A673 (cell line): ENCODE measurements at regions not wholly inside any gene's neighbourhood (a gene's known extent, or its start where the extent isn't known, plus 50 kb on each side); places are given as distances from the start of the nearest gene placed in this dataset.
"Not testable (repeated sequence)": the region's sequence is repeated elsewhere in the genome, so short reads cannot be mapped to it uniquely, and the experiment has no call there.

Experiments
- BruUV-seq: library from RNA; stranded (reverse); fragments of 400-500 nt; replicated peaks from 2 replicates; lab custom pipeline; 2021; lab: Mats Ljungman, UMichigan
- CTCF ChIA-PET: fragments of 300-600 bp; sonication (Branson Sonifier 250); formaldehyde crosslinking; loops from one replicate; lab custom pipeline; 2022; ENCODE audit warnings: antibody characterized with exemption; lab: Charles Lee
- POLR2A ChIA-PET: fragments of 300-600 bp; sonication (Branson Sonifier 250); formaldehyde crosslinking; loops from one replicate; lab custom pipeline; 2022; ENCODE audit warnings: antibody characterized with exemption; ENCODE audit not compliant: low non-redundant PET; lab: Charles Lee
- DNase-seq: peaks from one replicate; pipeline ENCODE4 v3.0.0-alpha.2; 2015; ENCODE audit warnings: low spot score
- H3K27ac ChIP-seq: fragments of 200-600 bp; sonication (generic); 2 replicates; pipeline ENCODE4 v1.5.1; 2016; ENCODE audit warnings: mixed run types, low read depth, mild to moderate bottlenecking, mixed read lengths, antibody characterized with exemption, low read length; ENCODE audit not compliant: poor library complexity, severe bottlenecking
- H3K27me3 ChIP-seq: fragments of 200-600 bp; sonication (generic); replicated peaks from 2 replicates; pipeline ENCODE4 v1.6.1; 2017; ENCODE audit warnings: mixed run types, low read depth, mild to moderate bottlenecking, mixed read lengths, antibody characterized with exemption, low read length; ENCODE audit not compliant: insufficient read depth, poor library complexity
- H3K36me3 ChIP-seq: fragments of 200-600 bp; sonication (generic); 2 replicates; pipeline ENCODE4 v1.6.1; 2016; ENCODE audit warnings: mixed run types, mild to moderate bottlenecking, mixed read lengths, antibody characterized with exemption, low read length; ENCODE audit not compliant: insufficient read depth, poor library complexity, severe bottlenecking
- H3K4me1 ChIP-seq: fragments of 200-600 bp; sonication (generic); 2 replicates; pipeline ENCODE4 v1.6.1; 2017; ENCODE audit warnings: mixed run types, mild to moderate bottlenecking, mixed read lengths, antibody characterized with exemption, low read length; ENCODE audit not compliant: insufficient read depth, poor library complexity, severe bottlenecking
- H3K4me3 ChIP-seq: fragments of 200-600 bp; sonication (generic); 2 replicates; pipeline ENCODE4 v1.5.1; 2016; ENCODE audit warnings: low read depth, mixed run types, mild to moderate bottlenecking, mixed read lengths, low read length; ENCODE audit not compliant: poor library complexity, severe bottlenecking
- H3K9me3 ChIP-seq: fragments of 200-600 bp; sonication (generic); 2 replicates; pipeline ENCODE4 v1.6.1; 2016; ENCODE audit warnings: mixed run types, low read depth, mild to moderate bottlenecking, mixed read lengths, antibody characterized with exemption, low read length; ENCODE audit not compliant: poor library complexity, severe bottlenecking
- EZH2 ChIP-seq: fragments of 200-600 bp; sonication (generic); IDR thresholded peaks from 2 replicates; pipeline ENCODE4 v1.6.1; 2017; ENCODE audit warnings: borderline replicate concordance, low read depth, mild to moderate bottlenecking, mixed read lengths, antibody characterized with exemption, low read length; ENCODE audit not compliant: poor library complexity, severe bottlenecking
- intact Hi-C: fragments of 100-400 bp; cut with micrococcal nuclease; formaldehyde crosslinking; loops from one replicate; pipeline ENCODE4 v1.10.0; 2022; ENCODE audit not compliant: unreplicated experiment
- TF ChIP-seq, protein P1 (sequence below): fragments of 300-800, 200-600 bp; sonication (generic); conservative IDR thresholded peaks from 2 replicates; pipeline ENCODE4 v1.5.1; 2017; ENCODE audit warnings: low read depth, mild to moderate bottlenecking, antibody characterized with exemption, low read length, moderate library complexity, mixed read lengths

DNA sequence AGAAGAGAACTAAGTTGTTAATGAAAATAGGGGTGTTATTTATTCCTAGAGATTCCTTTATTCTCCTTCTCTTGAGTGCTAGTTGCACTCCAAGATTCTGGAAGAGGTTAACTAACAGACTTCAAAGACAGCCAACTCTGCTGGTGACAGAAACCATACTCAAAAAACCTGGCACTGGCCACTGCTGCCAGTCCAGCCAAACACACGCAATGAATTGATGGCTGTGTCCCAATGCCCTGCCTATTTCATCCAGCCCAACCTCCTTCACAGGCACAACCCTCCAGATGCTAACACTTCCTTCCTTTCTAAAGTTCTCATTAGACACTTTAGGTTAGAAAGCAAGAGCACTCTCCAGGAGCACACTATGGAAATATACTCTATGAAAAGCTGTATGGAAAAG, 150.8 kb upstream of the C11orf58 start:
- no TSS peak for BruUV-seq
- DNase-seq = no peak
- no peak for TF ChIP-seq EZH2
- TF ChIP-seq, protein P1, sequence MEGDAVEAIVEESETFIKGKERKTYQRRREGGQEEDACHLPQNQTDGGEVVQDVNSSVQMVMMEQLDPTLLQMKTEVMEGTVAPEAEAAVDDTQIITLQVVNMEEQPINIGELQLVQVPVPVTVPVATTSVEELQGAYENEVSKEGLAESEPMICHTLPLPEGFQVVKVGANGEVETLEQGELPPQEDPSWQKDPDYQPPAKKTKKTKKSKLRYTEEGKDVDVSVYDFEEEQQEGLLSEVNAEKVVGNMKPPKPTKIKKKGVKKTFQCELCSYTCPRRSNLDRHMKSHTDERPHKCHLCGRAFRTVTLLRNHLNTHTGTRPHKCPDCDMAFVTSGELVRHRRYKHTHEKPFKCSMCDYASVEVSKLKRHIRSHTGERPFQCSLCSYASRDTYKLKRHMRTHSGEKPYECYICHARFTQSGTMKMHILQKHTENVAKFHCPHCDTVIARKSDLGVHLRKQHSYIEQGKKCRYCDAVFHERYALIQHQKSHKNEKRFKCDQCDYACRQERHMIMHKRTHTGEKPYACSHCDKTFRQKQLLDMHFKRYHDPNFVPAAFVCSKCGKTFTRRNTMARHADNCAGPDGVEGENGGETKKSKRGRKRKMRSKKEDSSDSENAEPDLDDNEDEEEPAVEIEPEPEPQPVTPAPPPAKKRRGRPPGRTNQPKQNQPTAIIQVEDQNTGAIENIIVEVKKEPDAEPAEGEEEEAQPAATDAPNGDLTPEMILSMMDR = no peak
- Histone ChIP-seq H3K27ac (no peak overlapping the region), H3K36me3 (no peaks in the 10 kb centered on the region), H3K27me3 (no peaks in the 10 kb centered on the region), H3K9me3 (no peaks in the 10 kb centered on the region), H3K4me3 (no peak overlapping the region), H3K4me1 (no peaks in the 10 kb centered on the region)
- CTCF ChIA-PET = no interaction called here
- intact Hi-C loops = no loop called here
- POLR2A ChIA-PET = no interaction called here

DNA sequence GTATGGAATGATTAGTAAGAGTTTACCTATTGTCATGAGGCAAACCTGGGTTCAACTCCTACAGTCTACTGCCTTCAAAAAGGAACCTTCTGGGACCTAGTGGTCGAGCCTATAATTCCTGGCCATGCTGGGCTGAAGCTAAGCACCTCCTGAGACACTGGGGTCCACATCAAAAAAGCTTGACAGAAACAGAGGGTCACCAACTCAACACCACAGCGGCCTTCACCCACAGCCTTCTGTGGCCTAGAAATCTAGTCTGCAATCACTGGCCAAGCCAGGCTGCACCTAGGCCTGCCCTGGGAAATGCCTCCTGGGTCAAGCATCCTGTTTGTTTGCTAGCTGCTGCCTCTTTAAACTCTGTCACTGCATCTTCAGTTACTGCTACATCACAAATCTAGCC, 153.9 kb upstream of the C11orf58 start:
- no peaks in the 10 kb centered on the region for H3K4me1 ChIP-seq
- H3K27me3 ChIP-seq = no peaks in the 10 kb centered on the region
- no peak for DNase-seq
- no peak overlapping the region for H3K27ac ChIP-seq
- no peak for TF ChIP-seq EZH2
- TF ChIP-seq, protein P1 = no peak
- ChIA-PET CTCF (no interaction called here), POLR2A (no interaction called here)
- H3K36me3 ChIP-seq = no peaks in the 10 kb centered on the region
- intact Hi-C loops = no loop called here
- BruUV-seq = no TSS peak
- no peak overlapping the region for H3K4me3 ChIP-seq
- no peaks in the 10 kb centered on the region for H3K9me3 ChIP-seq

DNA sequence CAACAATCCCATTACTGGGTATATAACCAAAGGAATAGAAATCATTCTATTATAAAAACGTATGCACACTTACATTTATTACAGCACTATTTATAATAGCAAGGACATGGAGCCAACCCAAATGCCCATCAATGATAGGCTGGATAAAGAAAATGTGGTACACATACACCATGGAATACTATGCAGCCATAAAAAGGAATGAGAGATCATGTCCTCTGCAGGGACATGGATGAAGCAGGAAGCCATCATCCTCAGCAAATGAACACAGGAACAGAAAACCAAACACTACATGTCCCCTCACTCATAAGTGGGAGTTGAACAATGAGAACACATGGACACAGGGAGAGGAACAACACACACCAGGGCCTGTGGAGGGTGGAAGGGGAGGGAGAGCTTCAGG, 157.4 kb upstream of the C11orf58 start:
- BruUV-seq, CTCF ChIA-PET, H3K27ac ChIP-seq, H3K4me1 ChIP-seq, H3K36me3 ChIP-seq, DNase-seq, H3K9me3 ChIP-seq, POLR2A ChIA-PET, H3K27me3 ChIP-seq, H3K4me3 ChIP-seq, intact Hi-C loops: not testable (repeated sequence)

DNA sequence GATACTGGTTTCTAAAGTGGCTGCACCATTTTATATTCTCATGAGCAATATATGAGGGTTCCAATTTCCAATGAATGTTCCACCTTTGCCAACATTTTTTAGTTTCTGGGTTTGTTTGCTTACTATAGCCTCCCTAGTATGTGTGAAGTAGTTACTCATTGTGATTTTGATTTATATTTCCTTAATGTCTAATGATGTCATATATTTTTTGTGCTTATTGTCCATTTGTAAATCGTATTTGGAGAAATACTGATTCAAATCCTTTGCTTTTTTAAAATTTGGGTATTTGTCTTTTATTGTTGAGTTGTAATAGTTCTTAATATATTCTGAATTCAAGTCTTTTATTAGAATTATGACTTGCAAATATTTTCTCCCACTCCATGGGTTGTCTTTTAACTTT, 161.0 kb upstream of the C11orf58 start:
- Histone ChIP-seq H3K4me3 (no peak overlapping the region), H3K4me1 (peaks cover 18% of the 10 kb centered on the region), H3K27ac (no peak overlapping the region), H3K9me3 (no peaks in the 10 kb centered on the region), H3K36me3 (no peaks in the 10 kb centered on the region), H3K27me3 (no peaks in the 10 kb centered on the region)
- no TSS peak for BruUV-seq
- ChIA-PET POLR2A (no interaction called here), CTCF (no interaction called here)
- TF ChIP-seq EZH2 = no peak
- TF ChIP-seq, protein P1 = no peak
- intact Hi-C loops = no loop called here
- no peak for DNase-seq

DNA sequence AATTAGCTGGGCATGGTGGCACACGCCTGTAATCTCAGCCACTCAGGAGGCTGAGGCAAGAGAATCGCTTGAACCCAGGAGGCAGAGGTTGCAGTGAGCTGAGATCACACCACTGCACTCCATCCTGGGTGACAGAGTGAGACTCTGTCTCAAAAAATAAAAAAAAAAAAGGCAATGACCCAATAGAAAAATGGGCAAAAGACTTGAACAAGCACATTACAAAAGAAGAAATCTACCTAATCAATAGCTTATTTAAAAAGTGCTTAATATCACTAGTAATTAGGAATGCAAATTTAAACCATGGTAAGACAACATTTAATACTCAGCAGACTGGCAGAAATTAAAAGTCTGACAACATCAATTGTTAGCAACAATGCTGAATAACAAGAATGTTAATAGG, 163.6 kb upstream of the C11orf58 start:
- H3K36me3 ChIP-seq, H3K27me3 ChIP-seq, POLR2A ChIA-PET, H3K4me3 ChIP-seq, BruUV-seq, CTCF ChIA-PET, DNase-seq, H3K27ac ChIP-seq, H3K9me3 ChIP-seq, intact Hi-C loops: not testable (repeated sequence)
- H3K4me1 ChIP-seq = peaks cover 32% of the 10 kb centered on the region
